COR-L47 (cell line): ENCODE measurements at regions not wholly inside any gene's neighbourhood (a gene's known extent, or its start where the extent isn't known, plus 50 kb on each side); places are given as distances from the start of the nearest gene placed in this dataset.

ENCODE experiments used
- DNase-seq: peaks from one replicate; lab custom pipeline; 2025; lab: John Stamatoyannopoulos, UW

- DNase-seq, result no peak
These were observed 72.9 kb upstream of the IRS2 start for GRCh38 chr13:109859216-109859835.

GRCh38 chr13:109858319-109858718 lies 71.9 kb upstream of the IRS2 start:
- no peak for DNase-seq

- DNase-seq, result no peak
These were observed 71.4 kb upstream of the IRS2 start for GRCh38 chr13:109857803-109858202.

GRCh38 chr13:109857325-109857724 lies 70.9 kb upstream of the IRS2 start:
- DNase-seq, result no peak

GRCh38 chr13:109856350-109856749 lies 70.0 kb upstream of the IRS2 start:
- no peak for DNase-seq

GRCh38 chr13:109853153-109853552 lies 66.8 kb upstream of the IRS2 start:
- DNase-seq, result no peak

- DNase-seq, result no peak
These were observed 59.8 kb upstream of the IRS2 start for GRCh38 chr13:109846185-109846584.

- no peak for DNase-seq
These were observed 58.0 kb upstream of the IRS2 start for GRCh38 chr13:109844396-109844795.

- DNase-seq, result no peak
These were observed 57.3 kb upstream of the IRS2 start for GRCh38 chr13:109843695-109844094.

GRCh38 chr13:109842212-109842920 lies 56.0 kb upstream of the IRS2 start:
- DNase-seq, result no peak

GRCh38 chr13:109840893-109841287 lies 54.5 kb upstream of the IRS2 start:
- no peak for DNase-seq

GRCh38 chr13:109840201-109840892 lies 54.0 kb upstream of the IRS2 start:
- no peak for DNase-seq

GRCh38 chr13:109836629-109837607 lies 50.5 kb upstream of the IRS2 start:
- DNase-seq, result no peak
